Heart right ventricle (tissue), 16 donors: ENCODE measurements at regions not wholly inside any gene's neighbourhood (a gene's known extent, or its start where the extent isn't known, plus 50 kb on each side); places are given as distances from the start of the nearest gene placed in this dataset.

Experiments
- ATAC-seq, 8 donors: fragments of 200-7000 bp; cut with Tn5 transposase; one replicate each; pipeline ENCODE4 v1.9.1; 2020; ENCODE audit warnings: mild to moderate bottlenecking in 8 of 8, moderate library complexity in 8 of 8, moderate number of reproducible peaks in 1 of 8
- DNase-seq, 2 donors: peaks; one replicate each; pipeline ENCODE4 v3.0.0-alpha.2; 2020
- H3K27ac ChIP-seq, 10 donors: fragments of 200-600 bp; sonication (generic) in 2 of 10; one replicate each; pipeline versions ENCODE4 v1.5.0 to v1.8.0; 2020 to 2022; ENCODE audit warnings: mild to moderate bottlenecking in 3 of 10
- H3K27me3 ChIP-seq, 7 donors: fragments of 200-600 bp; one replicate each; pipeline ENCODE4 v1.8.0; 2021 to 2022; ENCODE audit warnings: mild to moderate bottlenecking in 2 of 7
- H3K36me3 ChIP-seq, 9 donors: fragments of 200-600 bp; sonication (generic) in 1 of 9; one replicate each; pipeline versions ENCODE4 v1.5.0 to v1.8.0; 2020 to 2022; ENCODE audit warnings: mild to moderate bottlenecking in 2 of 9
- H3K4me1 ChIP-seq, 9 donors: fragments of 200-600 bp; sonication (generic) in 1 of 9; one replicate each; pipeline versions ENCODE4 v1.5.0 to v1.8.0; 2020 to 2022; ENCODE audit warnings: mild to moderate bottlenecking in 4 of 9
- H3K4me3 ChIP-seq, 10 donors: fragments of 200-600 bp; sonication (generic) in 2 of 10; one replicate each; pipeline versions ENCODE4 v1.5.0 to v1.8.0; 2020 to 2022; ENCODE audit warnings: mild to moderate bottlenecking in 7 of 10, moderate library complexity in 2 of 10
- H3K9me3 ChIP-seq, 11 donors: fragments of 200-600 bp in 10 of 11; sonication (generic) in 2 of 11; one replicate each; pipeline versions ENCODE4 v1.5.0 to v1.8.0; 2013 to 2022; ENCODE audit warnings: mild to moderate bottlenecking in 2 of 11, control low read depth in 1 of 11, moderate library complexity in 1 of 11
- WGBS, 2 donors: extraction: QIAGEN DNeasy Blood & Tissue Kit; methylation state at CpG; one replicate each; pipeline ENCODE4 v1.1.7; 2013; ENCODE audit warnings: inconsistent platforms in 1 of 2; 5-methylcytosine and 5-hydroxymethylcytosine counted together
- intact Hi-C, 10 donors: fragments of 100-400 bp; cut with DNase I; formaldehyde crosslinking; loops; one replicate each; pipeline versions ENCODE4 v1.11.1 to v1.14.2; 2022
- TF ChIP-seq, protein P1 (sequence below), 9 donors: fragments of 200-600 bp; sonication (generic) in 2 of 9; IDR thresholded peaks; one replicate each; pipeline versions ENCODE4 v1.5.0 to v1.8.0; 2021 to 2022; ENCODE audit warnings: antibody characterized with exemption in 9 of 9, mild to moderate bottlenecking in 5 of 9, moderate library complexity in 1 of 9
- donor health status: Arrhythmogenic right ventricular cardiomyopathy.
- donor health status: ischemic (EF 13 %, LVEDD 7.1; RV severe dilation, severe dysfunction).
- donor health status: healthy with polysubstance abuse.
- donor health status: DM: no; HTN: yes; CAD: no.
- donor health status: DM: no; HTN: no; CAD: no.
- donor health status: ischemic (EF 25% LVEDD 6.9; RV normal size, moderate dysfunction).
- donor health status: ischemic (EF 25% LVEDD 5.7; RV mildly dilated, moderate dysfunction).
- donor health status: healthy.
- donor health status: DM: yes; HTN: yes; CAD: no.
- donor health status: Ischemic cardiomyopathy.
- donor health status: ischemic (EF 35%, LVEDD 5.7; RV mildly dilated, moderate dysfunction).
- donor health status: nonischemic (EF 11% LVEDD 7.7; RV severe dilation, severe dysfunction).
- donor health status: DM: yes; HTN: yes; CAD: no.
- donor health status: PGD.
- donor health status: ischemic (EF 29% LVEDD 5.4; RV normal size, mild dysfunction).
- donor health status: nonischemic (EF 23%, LVEDD 6.1; RV moderate dilation, normal function).

DNA sequence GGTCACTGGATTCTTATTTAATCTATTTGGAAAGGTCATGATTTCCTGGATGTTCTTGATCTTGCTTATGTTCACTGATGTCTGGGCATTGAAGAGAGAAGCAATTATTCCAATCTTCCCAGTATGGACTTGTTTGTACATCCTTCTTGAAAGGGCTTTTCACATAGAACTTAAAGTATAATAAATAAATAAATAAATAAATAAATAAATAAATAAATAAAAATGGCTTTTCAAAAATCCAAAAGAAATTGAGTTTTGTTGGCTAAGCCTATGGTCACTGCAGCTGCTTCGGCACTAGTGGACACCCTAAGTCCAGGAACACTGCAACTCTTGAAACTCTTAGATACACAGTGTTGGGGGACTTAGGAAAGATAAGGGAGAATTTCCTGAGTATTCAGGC, 840.7 kb upstream of the EDIL3 start:
- Histone ChIP-seq H3K4me1 (no peaks in the 10 kb centered on the region), H3K4me3 (no peak overlapping the region), H3K36me3 (no peaks in the 10 kb centered on the region), H3K9me3 (peaks cover 0 to 27% (median 4%) of the 10 kb centered on the region in 11 donors), H3K27me3 (no peaks in the 10 kb centered on the region), H3K27ac (no peak overlapping the region)
- TF ChIP-seq, protein P1, sequence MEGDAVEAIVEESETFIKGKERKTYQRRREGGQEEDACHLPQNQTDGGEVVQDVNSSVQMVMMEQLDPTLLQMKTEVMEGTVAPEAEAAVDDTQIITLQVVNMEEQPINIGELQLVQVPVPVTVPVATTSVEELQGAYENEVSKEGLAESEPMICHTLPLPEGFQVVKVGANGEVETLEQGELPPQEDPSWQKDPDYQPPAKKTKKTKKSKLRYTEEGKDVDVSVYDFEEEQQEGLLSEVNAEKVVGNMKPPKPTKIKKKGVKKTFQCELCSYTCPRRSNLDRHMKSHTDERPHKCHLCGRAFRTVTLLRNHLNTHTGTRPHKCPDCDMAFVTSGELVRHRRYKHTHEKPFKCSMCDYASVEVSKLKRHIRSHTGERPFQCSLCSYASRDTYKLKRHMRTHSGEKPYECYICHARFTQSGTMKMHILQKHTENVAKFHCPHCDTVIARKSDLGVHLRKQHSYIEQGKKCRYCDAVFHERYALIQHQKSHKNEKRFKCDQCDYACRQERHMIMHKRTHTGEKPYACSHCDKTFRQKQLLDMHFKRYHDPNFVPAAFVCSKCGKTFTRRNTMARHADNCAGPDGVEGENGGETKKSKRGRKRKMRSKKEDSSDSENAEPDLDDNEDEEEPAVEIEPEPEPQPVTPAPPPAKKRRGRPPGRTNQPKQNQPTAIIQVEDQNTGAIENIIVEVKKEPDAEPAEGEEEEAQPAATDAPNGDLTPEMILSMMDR (IDR thresholded peaks at IDR 0.05), result no peak
- WGBS, 2 donors, result 90 to 95% methylated on average over 1 of the region's 1 CpG
- DNase-seq (no peak), ATAC-seq (no peak)
- intact Hi-C loops, result no loop called here

DNA sequence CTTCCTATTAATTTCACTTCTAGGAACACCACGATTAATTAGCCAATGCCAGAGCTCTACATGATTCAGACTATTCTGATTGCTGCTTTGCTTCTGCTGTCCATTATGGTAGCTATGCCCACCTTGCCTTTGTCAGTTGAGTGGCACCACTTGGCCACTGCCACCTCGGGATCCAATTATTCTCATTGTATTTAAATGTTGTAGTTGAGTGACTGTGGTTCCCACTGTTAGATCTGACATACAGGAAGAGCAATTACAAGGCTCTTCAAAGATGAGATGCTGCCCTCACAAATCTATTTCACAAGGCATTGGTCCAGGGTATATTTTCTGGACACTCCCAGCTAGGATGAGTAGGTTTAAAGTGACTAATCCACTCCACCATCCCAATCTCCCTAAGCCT, 864.5 kb upstream of the EDIL3 start:
- 62 to 76% methylated on average over 2 of the region's 2 CpGs for WGBS, 2 donors
- H3K36me3 ChIP-seq, result no peaks in the 10 kb centered on the region
- H3K4me1 ChIP-seq, result no peaks in the 10 kb centered on the region
- no peaks in the 10 kb centered on the region for H3K27me3 ChIP-seq
- TF ChIP-seq, protein P1 (IDR thresholded peaks at IDR 0.05), result no peak
- H3K4me3 ChIP-seq, result no peak overlapping the region
- DNase-seq, result no peak
- intact Hi-C loops, result no loop called here
- peaks cover 0 to 44% (median 4%) of the 10 kb centered on the region in 11 donors for H3K9me3 ChIP-seq
- no peak overlapping the region for H3K27ac ChIP-seq
- no peak for ATAC-seq

DNA sequence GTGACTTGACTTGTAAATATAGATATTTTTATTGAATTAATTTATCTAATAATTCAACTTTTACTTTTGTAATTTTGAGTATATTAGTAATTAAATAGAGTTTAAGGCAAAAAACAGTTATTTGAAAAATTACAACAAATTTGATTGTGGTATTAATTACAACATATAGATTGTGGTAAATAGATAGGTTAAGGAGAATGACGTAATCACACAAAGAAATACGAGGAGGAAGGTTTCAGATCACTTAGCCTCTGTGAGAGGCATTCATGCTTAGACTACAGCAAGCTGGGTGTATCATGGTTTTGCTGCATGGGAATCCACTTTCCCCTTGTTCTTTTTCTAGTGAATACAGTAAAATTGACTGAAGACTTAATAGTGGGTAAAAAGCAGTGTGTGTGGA, 878.4 kb upstream of the EDIL3 start:
- Histone ChIP-seq H3K36me3 (no peaks in the 10 kb centered on the region), H3K4me1 (no peaks in the 10 kb centered on the region), H3K4me3 (no peak overlapping the region), H3K9me3 (no peaks in the 10 kb centered on the region), H3K27me3 (no peaks in the 10 kb centered on the region), H3K27ac (no peak overlapping the region)
- TF ChIP-seq, protein P1 (IDR thresholded peaks at IDR 0.05), result no peak
- ATAC-seq (no peak), DNase-seq (no peak)
- 67 to 73% methylated on average over 2 of the region's 2 CpGs for WGBS, 2 donors
- intact Hi-C loops, result no loop called here

DNA sequence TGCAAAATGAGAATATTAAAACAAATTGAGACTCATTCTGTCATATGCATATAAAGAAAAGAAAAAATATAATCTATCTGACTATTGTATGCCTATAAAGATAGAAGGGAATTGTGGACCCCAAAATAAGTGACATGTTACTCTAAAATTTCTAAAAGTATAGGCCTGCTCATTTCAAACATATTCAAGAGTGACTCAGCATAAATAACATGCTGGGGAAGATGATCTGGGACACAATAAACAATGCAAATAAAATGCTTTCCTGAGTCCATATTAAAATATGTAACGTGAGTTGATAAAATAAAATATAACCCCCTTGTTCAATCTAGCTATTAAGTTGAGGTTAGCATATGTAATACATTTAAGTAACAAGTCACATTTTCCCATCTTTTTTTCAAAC, 882.0 kb upstream of the EDIL3 start:
- Histone ChIP-seq H3K4me1 (no peaks in the 10 kb centered on the region), H3K4me3 (no peak overlapping the region), H3K36me3 (no peaks in the 10 kb centered on the region), H3K9me3 (no peaks in the 10 kb centered on the region), H3K27me3 (no peaks in the 10 kb centered on the region), H3K27ac (no peak overlapping the region)
- intact Hi-C loops, result no loop called here
- DNase-seq, result no peak
- 89 to 90% methylated on average over 1 of the region's 1 CpG for whole genome bisulfite sequencing, 2 donors
- ATAC-seq, result no peak
- TF ChIP-seq, protein P1 (IDR thresholded peaks at IDR 0.05), result no peak

DNA sequence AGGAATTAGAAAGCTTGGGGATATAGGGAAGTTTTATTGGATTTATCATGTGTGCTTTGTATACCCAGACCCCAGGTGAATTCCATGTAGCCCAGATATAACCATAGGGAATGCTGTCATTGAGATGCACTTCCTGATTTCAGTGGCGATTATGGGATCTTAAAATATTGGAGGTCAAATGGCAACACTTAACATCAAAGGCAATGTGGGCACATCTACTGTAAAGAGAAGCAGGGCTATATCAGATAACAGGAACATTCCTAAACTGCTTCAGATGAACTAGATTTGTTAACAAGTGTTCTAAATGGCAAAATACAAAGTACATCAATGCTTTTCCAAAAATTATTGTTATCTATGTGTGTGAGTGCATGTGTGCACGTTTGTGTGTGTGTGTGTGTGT, 883.5 kb upstream of the EDIL3 start:
- Histone ChIP-seq H3K27ac (no peak overlapping the region), H3K36me3 (no peaks in the 10 kb centered on the region), H3K4me1 (no peaks in the 10 kb centered on the region), H3K27me3 (no peaks in the 10 kb centered on the region), H3K9me3 (no peaks in the 10 kb centered on the region), H3K4me3 (no peak overlapping the region)
- 36 to 48% methylated on average over 2 of the region's 2 CpGs for WGBS, 2 donors
- DNase-seq, result no peak
- TF ChIP-seq, protein P1 (IDR thresholded peaks at IDR 0.05), result no peak
- intact Hi-C loops, result no loop called here
- no peak for ATAC-seq
